Pancreas (tissue), 10 donors: ENCODE measurements at regions not wholly inside any gene's neighbourhood (a gene's known extent, or its start where the extent isn't known, plus 50 kb on each side); places are given as distances from the start of the nearest gene placed in this dataset.

Source experiments
- ATAC-seq, 4 donors: fragments of 200-7000 bp; cut with Tn5 transposase; one replicate each; pipeline versions ENCODE4 v1.8.0 to v1.9.1; 2020; ENCODE audit warnings: mild to moderate bottlenecking in 4 of 4, moderate library complexity in 4 of 4
- DNase-seq, 6 donors: peaks; one replicate each; pipeline ENCODE4 v3.0.0-alpha.2; 2020
- FAIRE-seq: peaks from 2 replicates; lab custom pipeline; 2012; peaks lifted over from hg19 to GRCh38; lab: Jason Lieb, UNC
- H3K27ac ChIP-seq, 4 donors: fragments of 200-600 bp; sonication (generic); 1 replicate in 3 of 4; 2 replicates in 1 of 4; pipeline versions ENCODE4 v1.5.0 to v1.8.0; 2020
- H3K27me3 ChIP-seq, 4 donors: fragments of 200-600 bp; one replicate each; pipeline ENCODE4 v1.8.0; 2021
- H3K36me3 ChIP-seq, 3 donors: fragments of 200-600 bp; sonication (generic) in 1 of 3; one replicate each; pipeline versions ENCODE4 v1.5.0 to v1.8.0; 2020 to 2021
- H3K4me1 ChIP-seq, 3 donors: fragments of 200-600 bp; one replicate each; pipeline ENCODE4 v1.8.0; 2021
- H3K4me3 ChIP-seq, 4 donors: fragments of 200-600 bp; sonication (generic) in 2 of 4; one replicate each; pipeline versions ENCODE4 v1.5.0 to v1.8.0; 2020 to 2021
- H3K9me3 ChIP-seq, 4 donors: fragments of 200-600 bp; one replicate each; pipeline ENCODE4 v1.8.0; 2021
- WGBS, 2 donors: extraction: QIAGEN DNeasy Blood & Tissue Kit; methylation state at CpG; one replicate each; pipeline ENCODE4 v1.1.7; 2013; 5-methylcytosine and 5-hydroxymethylcytosine counted together
- intact Hi-C, 3 donors: fragments of 100-400 bp; cut with DNase I; formaldehyde crosslinking; loops; one replicate each; pipeline versions ENCODE4 v1.11.1 to v1.14.2; 2022
- TF ChIP-seq, protein P1 (sequence below), 4 donors: fragments of 200-600 bp; sonication (generic) in 3 of 4; IDR thresholded peaks; one replicate each; pipeline versions ENCODE4 v1.5.0 to v1.8.0; 2021; ENCODE audit warnings: antibody characterized with exemption in 4 of 4
- donor health status: healthy with polysubstance abuse.
- donor health status: DM: no; HTN: no; CAD: no; lungs with moderate emphysema.
- donor health status: DM: no; HTN: no; CAD: no.
- donor health status: control.
- donor health status: control.
- donor health status: Bipolar disorder and iron deficiency.
- donor health status: DM: yes; HTN: yes; CAD: no.
- donor health status: DM: no; HTN: no; CAD: no.
- donor health status: DM: no; HTN: no; CAD: no.
- donor health status: DM: yes; HTN: yes; CAD: no.

DNA sequence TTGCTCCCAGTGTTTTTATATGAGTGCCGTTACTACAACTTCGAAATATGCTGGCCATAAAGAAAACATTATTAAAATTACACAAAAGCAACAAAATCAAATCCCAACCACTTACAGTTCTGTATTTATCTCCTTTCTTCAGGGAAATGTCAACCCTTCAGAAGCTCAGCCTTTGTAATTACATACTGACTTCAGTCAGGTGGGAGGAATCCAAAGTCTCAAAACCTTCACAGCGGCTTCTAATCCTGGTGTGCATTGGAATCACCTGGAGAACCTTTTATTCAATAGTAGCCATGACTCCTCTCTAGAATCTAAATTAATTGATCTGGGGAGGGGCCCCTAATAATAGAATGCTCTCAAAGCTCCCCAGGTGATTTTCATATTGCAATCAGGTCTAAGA, 463.7 kb upstream of the ARHGEF26 start:
- 56 to 79% methylated on average over 3 of the region's 3 CpGs for WGBS, 2 donors
- FAIRE-seq (no peak), ATAC-seq (no peak)

GRCh38 chr3:153658136-153658535, 463.1 kb upstream of the ARHGEF26 start:
- ATAC-seq (peak in 1 of 4 donors; percentile 20), FAIRE-seq (no peak), DNase-seq (no peak)
- no peaks in the 10 kb centered on the region for H3K9me3 ChIP-seq
- H3K27me3 ChIP-seq, result no peaks in the 10 kb centered on the region
- TF ChIP-seq, protein P1, sequence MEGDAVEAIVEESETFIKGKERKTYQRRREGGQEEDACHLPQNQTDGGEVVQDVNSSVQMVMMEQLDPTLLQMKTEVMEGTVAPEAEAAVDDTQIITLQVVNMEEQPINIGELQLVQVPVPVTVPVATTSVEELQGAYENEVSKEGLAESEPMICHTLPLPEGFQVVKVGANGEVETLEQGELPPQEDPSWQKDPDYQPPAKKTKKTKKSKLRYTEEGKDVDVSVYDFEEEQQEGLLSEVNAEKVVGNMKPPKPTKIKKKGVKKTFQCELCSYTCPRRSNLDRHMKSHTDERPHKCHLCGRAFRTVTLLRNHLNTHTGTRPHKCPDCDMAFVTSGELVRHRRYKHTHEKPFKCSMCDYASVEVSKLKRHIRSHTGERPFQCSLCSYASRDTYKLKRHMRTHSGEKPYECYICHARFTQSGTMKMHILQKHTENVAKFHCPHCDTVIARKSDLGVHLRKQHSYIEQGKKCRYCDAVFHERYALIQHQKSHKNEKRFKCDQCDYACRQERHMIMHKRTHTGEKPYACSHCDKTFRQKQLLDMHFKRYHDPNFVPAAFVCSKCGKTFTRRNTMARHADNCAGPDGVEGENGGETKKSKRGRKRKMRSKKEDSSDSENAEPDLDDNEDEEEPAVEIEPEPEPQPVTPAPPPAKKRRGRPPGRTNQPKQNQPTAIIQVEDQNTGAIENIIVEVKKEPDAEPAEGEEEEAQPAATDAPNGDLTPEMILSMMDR (IDR thresholded peaks at IDR 0.05), result no peak
- no peaks in the 10 kb centered on the region for H3K36me3 ChIP-seq
- intact Hi-C loops, result no loop called here
- no peak overlapping the region for H3K4me3 ChIP-seq
- no peak overlapping the region for H3K27ac ChIP-seq
- no peaks in the 10 kb centered on the region for H3K4me1 ChIP-seq

More for the DNA sequence above, 463.7 kb upstream of the ARHGEF26 start:
- no peaks in the 10 kb centered on the region for H3K36me3 ChIP-seq
- intact Hi-C loops, result no loop called here
- no peaks in the 10 kb centered on the region for H3K27me3 ChIP-seq
- no peak overlapping the region for H3K27ac ChIP-seq
- no peaks in the 10 kb centered on the region for H3K9me3 ChIP-seq
- no peak for DNase-seq
- TF ChIP-seq, protein P1 (IDR thresholded peaks at IDR 0.05), result no peak
- no peaks in the 10 kb centered on the region for H3K4me1 ChIP-seq
- no peak overlapping the region for H3K4me3 ChIP-seq

- peaks cover 0 to 7% (median 0%) of the 10 kb centered on the region in 4 donors for H3K27me3 ChIP-seq
- intact Hi-C loops, result no loop called here
- ATAC-seq (no peak), FAIRE-seq (no peak), DNase-seq (no peak)
- H3K4me3 ChIP-seq, result no peak overlapping the region
- H3K4me1 ChIP-seq, result no peaks in the 10 kb centered on the region
- H3K27ac ChIP-seq, result no peak overlapping the region
- TF ChIP-seq, protein P1 (IDR thresholded peaks at IDR 0.05), result no peak
- no peaks in the 10 kb centered on the region for H3K36me3 ChIP-seq
- 42 to 44% methylated on average over 7 of the region's 7 CpGs for WGBS, 2 donors
- no peaks in the 10 kb centered on the region for H3K9me3 ChIP-seq
Measured at GRCh38 chr3:153666991-153667740, 454.0 kb upstream of the ARHGEF26 start.

GRCh38 chr3:153669527-153669926, 451.7 kb upstream of the ARHGEF26 start:
- intact Hi-C loops, result no loop called here
- no peaks in the 10 kb centered on the region for H3K4me1 ChIP-seq
- FAIRE-seq, result no peak

More at GRCh38 chr3:153669527-153669926, 451.7 kb upstream of the ARHGEF26 start:
- H3K27me3 ChIP-seq, result peaks cover 0 to 7% (median 0%) of the 10 kb centered on the region in 4 donors
- H3K36me3 ChIP-seq, result no peaks in the 10 kb centered on the region
- 74 to 84% methylated on average over 3 of the region's 3 CpGs for WGBS, 2 donors
- TF ChIP-seq, protein P1 (IDR thresholded peaks at IDR 0.05), result no peak
- no peak for ATAC-seq
- H3K4me3 ChIP-seq, result no peak overlapping the region
- no peaks in the 10 kb centered on the region for H3K9me3 ChIP-seq
- DNase-seq, result no peak
- H3K27ac ChIP-seq, result no peak overlapping the region
